ENCODE measurements at regions not wholly inside any gene's neighbourhood (a gene's known extent, or its start where the extent isn't known, plus 50 kb on each side); places are given as distances from the start of the nearest gene placed in this dataset.

- no peak for TF ChIP-seq ZNF136 (CRISPR knock-in tag; IDR thresholded peaks at IDR 0.05; ENCODE audit: low read depth)
- no peak for TF ChIP-seq TSC22D2 (CRISPR knock-in tag; IDR thresholded peaks at IDR 0.05; ENCODE audit: borderline replicate concordance)
- TF ChIP-seq ZNF550 (CRISPR knock-in tag; IDR thresholded peaks at IDR 0.05; ENCODE audit: borderline replicate concordance) = no peak
- TF ChIP-seq, protein P1, sequence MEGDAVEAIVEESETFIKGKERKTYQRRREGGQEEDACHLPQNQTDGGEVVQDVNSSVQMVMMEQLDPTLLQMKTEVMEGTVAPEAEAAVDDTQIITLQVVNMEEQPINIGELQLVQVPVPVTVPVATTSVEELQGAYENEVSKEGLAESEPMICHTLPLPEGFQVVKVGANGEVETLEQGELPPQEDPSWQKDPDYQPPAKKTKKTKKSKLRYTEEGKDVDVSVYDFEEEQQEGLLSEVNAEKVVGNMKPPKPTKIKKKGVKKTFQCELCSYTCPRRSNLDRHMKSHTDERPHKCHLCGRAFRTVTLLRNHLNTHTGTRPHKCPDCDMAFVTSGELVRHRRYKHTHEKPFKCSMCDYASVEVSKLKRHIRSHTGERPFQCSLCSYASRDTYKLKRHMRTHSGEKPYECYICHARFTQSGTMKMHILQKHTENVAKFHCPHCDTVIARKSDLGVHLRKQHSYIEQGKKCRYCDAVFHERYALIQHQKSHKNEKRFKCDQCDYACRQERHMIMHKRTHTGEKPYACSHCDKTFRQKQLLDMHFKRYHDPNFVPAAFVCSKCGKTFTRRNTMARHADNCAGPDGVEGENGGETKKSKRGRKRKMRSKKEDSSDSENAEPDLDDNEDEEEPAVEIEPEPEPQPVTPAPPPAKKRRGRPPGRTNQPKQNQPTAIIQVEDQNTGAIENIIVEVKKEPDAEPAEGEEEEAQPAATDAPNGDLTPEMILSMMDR (CRISPR knock-in tag; IDR thresholded peaks at IDR 0.05) = no peak
- TF ChIP-seq EP300 (IDR thresholded peaks at IDR 0.05; ENCODE audit: low read depth in 2 of 2, low read length in 2 of 2) = no peak
- TF ChIP-seq EP300 (CRISPR knock-in tag; IDR thresholded peaks at IDR 0.05; ENCODE audit: borderline replicate concordance) = no peak
- TF ChIP-seq EHMT2 (IDR thresholded peaks at IDR 0.05; ENCODE audit: borderline replicate concordance, low read depth, low read length) = no peak
- TF ChIP-seq TFAP4 (IDR thresholded peaks at IDR 0.05; ENCODE audit: borderline replicate concordance, low read depth) = no peak
- TF ChIP-seq BCLAF1 (IDR thresholded peaks at IDR 0.05) = no peak
- no peak for TF ChIP-seq ATF1 (CRISPR knock-in tag; IDR thresholded peaks at IDR 0.05)
- TF ChIP-seq ZNF333 (CRISPR knock-in tag; IDR thresholded peaks at IDR 0.05; ENCODE audit: borderline replicate concordance) = no peak
- no peak for TF ChIP-seq YY1 (IDR thresholded peaks at IDR 0.05; ENCODE audit: insufficient read depth, insufficient replicate concordance, low read depth, low read length)
- no peak for TF ChIP-seq MAX (IDR thresholded peaks at IDR 0.05)
Observed at GRCh38 chr15:57867970-57868798, 161.7 kb downstream of the POLR2M start.

Measured in HepG2 (cell line).